Activated T-helper 9 cell treated with anti-CD3 and anti-CD28 coated beads, Interleukin-2, amount 50 U/mL, for 16 hours (primary cell): ENCODE measurements at regions not wholly inside any gene's neighbourhood (a gene's known extent, or its start where the extent isn't known, plus 50 kb on each side); places are given as distances from the start of the nearest gene placed in this dataset.

ENCODE experiments used
- DNase-seq: peaks from one replicate; pipeline ENCODE4 v3.0.0-alpha.2; 2020; ENCODE audit warnings: low read depth

- no peak for DNase-seq
Measured at GRCh38 chr7:136036336-136036735, 59.2 kb upstream of the MTPN start.

GRCh38 chr7:136034132-136034531 is 57.0 kb upstream of the MTPN start:
- DNase-seq = no peak

- no peak for DNase-seq
Measured at GRCh38 chr7:136033413-136034031, 56.4 kb upstream of the MTPN start.

- no peak for DNase-seq
Measured at GRCh38 chr7:136030867-136031318, 53.7 kb upstream of the MTPN start.

- no peak for DNase-seq
Measured at GRCh38 chr7:136030330-136030729, 53.2 kb upstream of the MTPN start.

GRCh38 chr7:136027160-136027559 is 50.0 kb upstream of the MTPN start:
- DNase-seq = no peak
